HEK293 (cell line): ENCODE measurements at regions not wholly inside any gene's neighbourhood (a gene's known extent, or its start where the extent isn't known, plus 50 kb on each side); places are given as distances from the start of the nearest gene placed in this dataset.

Experiments used
- CTCF ChIA-PET: fragments of 350-600 bp; formaldehyde crosslinking; extraction: SDS; loops from one replicate; lab custom pipeline; 2021; ENCODE audit warnings: antibody characterized with exemption; lab: Yijun Ruan, JAX
- POLR2A ChIA-PET: fragments of 300-600 bp; formaldehyde crosslinking; extraction: SDS; loops from one replicate; lab custom pipeline; 2020; ENCODE audit warnings: antibody characterized with exemption, inconsistent platforms; lab: Yijun Ruan, JAX
- H3K27ac ChIP-seq: fragments of 200-500 bp; sonication (Bioruptor generic); 2 replicates; pipeline ENCODE4 v1.5.1; 2014; ENCODE audit warnings: low read depth, low read length, control low read depth, inconsistent platforms; ENCODE audit errors: extremely low read depth
- H3K36me3 ChIP-seq, 2 experiments: fragments of 200-500 bp in 1 of 2; sonication (Bioruptor generic) in 1 of 2; 1 replicate in 1 of 2; 2 replicates in 1 of 2; pipeline ENCODE4 v1.5.1; 2014 to 2017; ENCODE audit warnings: inconsistent platforms in 2 of 2, low read length in 2 of 2; ENCODE audit not compliant: control insufficient read depth in 2 of 2, insufficient read depth in 1 of 2
- H3K4me1 ChIP-seq: fragments of 200-500 bp; sonication (Bioruptor generic); 2 replicates; pipeline ENCODE4 v1.5.1; 2014; ENCODE audit warnings: mild to moderate bottlenecking, low read length, inconsistent platforms; ENCODE audit not compliant: control insufficient read depth, insufficient read depth
- H3K4me3 ChIP-seq: 2 replicates; pipeline ENCODE4 v1.5.1; 2011; ENCODE audit warnings: low read depth, mild to moderate bottlenecking, control low read depth, low read length, moderate library complexity
- H3K9me3 ChIP-seq: fragments of 200-500 bp; sonication (Bioruptor generic); 2 replicates; pipeline ENCODE4 v1.5.1; 2014; ENCODE audit warnings: low read depth, low read length, inconsistent platforms; ENCODE audit not compliant: control insufficient read depth, insufficient read depth
- AEBP2 ChIP-seq: fragments of 450-650 bp; formaldehyde crosslinking; IDR thresholded peaks from 2 replicates; pipeline ENCODE4 v1.5.1; 2016; ENCODE audit warnings: missing biosample characterization, missing genetic modification characterization, borderline replicate concordance
- GLIS1 ChIP-seq: fragments of 450-650 bp; formaldehyde crosslinking; IDR thresholded peaks from 2 replicates; pipeline ENCODE4 v1.5.1; 2016; ENCODE audit warnings: missing biosample characterization, missing genetic modification characterization
- KLF17 ChIP-seq: fragments of 450-650 bp; formaldehyde crosslinking; IDR thresholded peaks from 2 replicates; pipeline ENCODE4 v1.5.1; 2016; ENCODE audit warnings: missing biosample characterization, missing genetic modification characterization
- MZF1 ChIP-seq: fragments of 450-650 bp; formaldehyde crosslinking; IDR thresholded peaks from 2 replicates; pipeline ENCODE4 v1.5.1; 2017; ENCODE audit warnings: missing biosample characterization, missing genetic modification characterization, borderline replicate concordance
- SCRT2 ChIP-seq: fragments of 450-650 bp; formaldehyde crosslinking; IDR thresholded peaks from 2 replicates; pipeline ENCODE4 v1.5.1; 2016; ENCODE audit warnings: missing biosample characterization, missing genetic modification characterization
- TRIM28 ChIP-seq: IDR thresholded peaks from 2 replicates; pipeline ENCODE4 v1.6.1; 2011; ENCODE audit warnings: low read length, control low read depth, borderline replicate concordance
- ZNF155 ChIP-seq: fragments of 450-650 bp; formaldehyde crosslinking; IDR thresholded peaks from 2 replicates; pipeline ENCODE4 v1.5.1; 2016; ENCODE audit warnings: missing biosample characterization, missing genetic modification characterization
- ZNF16 ChIP-seq: fragments of 450-650 bp; formaldehyde crosslinking; IDR thresholded peaks from 2 replicates; pipeline ENCODE4 v1.5.1; 2016; ENCODE audit warnings: low read depth, missing biosample characterization, missing genetic modification characterization
- ZNF174 ChIP-seq: fragments of 450-650 bp; formaldehyde crosslinking; IDR thresholded peaks from 2 replicates; pipeline ENCODE4 v1.5.0; 2017; ENCODE audit warnings: missing biosample characterization, mild to moderate bottlenecking, missing genetic modification characterization
- ZNF214 ChIP-seq: fragments of 450-650 bp; formaldehyde crosslinking; IDR thresholded peaks from 2 replicates; pipeline ENCODE4 v1.5.1; 2017; ENCODE audit warnings: missing biosample characterization, mild to moderate bottlenecking, missing genetic modification characterization, borderline replicate concordance
- ZNF280D ChIP-seq: fragments of 450-650 bp; formaldehyde crosslinking; IDR thresholded peaks from 2 replicates; pipeline ENCODE4 v1.5.1; 2016; ENCODE audit warnings: missing biosample characterization, missing genetic modification characterization
- ZNF335 ChIP-seq: fragments of 450-650 bp; formaldehyde crosslinking; conservative IDR thresholded peaks from 2 replicates; pipeline ENCODE4 v1.5.1; 2016; ENCODE audit warnings: missing biosample characterization, missing genetic modification characterization
- ZNF350 ChIP-seq: fragments of 450-650 bp; formaldehyde crosslinking; IDR thresholded peaks from 2 replicates; pipeline ENCODE4 v1.5.0; 2017; ENCODE audit warnings: missing biosample characterization, mild to moderate bottlenecking, missing genetic modification characterization
- ZNF366 ChIP-seq: fragments of 450-650 bp; formaldehyde crosslinking; conservative IDR thresholded peaks from 2 replicates; pipeline ENCODE4 v1.5.1; 2016; ENCODE audit warnings: missing biosample characterization, missing genetic modification characterization
- ZNF394 ChIP-seq: fragments of 450-650 bp; formaldehyde crosslinking; IDR thresholded peaks from 2 replicates; pipeline ENCODE4 v1.5.1; 2016; ENCODE audit warnings: missing biosample characterization, missing genetic modification characterization, mild to moderate bottlenecking, moderate library complexity, borderline replicate concordance
- ZNF530 ChIP-seq: fragments of 450-650 bp; formaldehyde crosslinking; IDR thresholded peaks from 2 replicates; pipeline ENCODE4 v1.5.1; 2016; ENCODE audit warnings: low read depth, missing biosample characterization, missing genetic modification characterization
- ZSCAN30 ChIP-seq: fragments of 450-650 bp; IDR thresholded peaks from 2 replicates; pipeline ENCODE4 v1.5.1; 2018; ENCODE audit warnings: missing biosample characterization, mild to moderate bottlenecking, missing genetic modification characterization, moderate library complexity
- TF ChIP-seq, protein P1 (sequence below): fragments of 450-650 bp; formaldehyde crosslinking; IDR thresholded peaks from 2 replicates; pipeline ENCODE4 v1.5.1; 2016; ENCODE audit warnings: missing biosample characterization, missing genetic modification characterization, low read depth

GRCh38 chr2:138093455-138093854 lies 129.2 kb downstream of the HNMT start:
- ChIA-PET POLR2A (no interaction called here), CTCF (no interaction called here)
- H3K9me3 ChIP-seq, result no peaks in the 10 kb centered on the region
- no peaks in the 10 kb centered on the region for H3K4me1 ChIP-seq
- no peaks in the 10 kb centered on the region for H3K36me3 ChIP-seq
- H3K4me3 ChIP-seq, result no peak overlapping the region
- no peak overlapping the region for H3K27ac ChIP-seq
- TF ChIP-seq TRIM28 (no peak), ZNF394 (tag by site-specific recombination) (no peak), KLF17 (tag by site-specific recombination) (no peak), ZSCAN30 (tag by site-specific recombination) (no peak), ZNF174 (tag by site-specific recombination) (no peak), SCRT2 (tag by site-specific recombination) (no peak), ZNF214 (no peak), AEBP2 (tag by site-specific recombination) (no peak), ZNF530 (tag by site-specific recombination) (no peak), ZNF280D (tag by site-specific recombination) (no peak)
- TF ChIP-seq, protein P1, sequence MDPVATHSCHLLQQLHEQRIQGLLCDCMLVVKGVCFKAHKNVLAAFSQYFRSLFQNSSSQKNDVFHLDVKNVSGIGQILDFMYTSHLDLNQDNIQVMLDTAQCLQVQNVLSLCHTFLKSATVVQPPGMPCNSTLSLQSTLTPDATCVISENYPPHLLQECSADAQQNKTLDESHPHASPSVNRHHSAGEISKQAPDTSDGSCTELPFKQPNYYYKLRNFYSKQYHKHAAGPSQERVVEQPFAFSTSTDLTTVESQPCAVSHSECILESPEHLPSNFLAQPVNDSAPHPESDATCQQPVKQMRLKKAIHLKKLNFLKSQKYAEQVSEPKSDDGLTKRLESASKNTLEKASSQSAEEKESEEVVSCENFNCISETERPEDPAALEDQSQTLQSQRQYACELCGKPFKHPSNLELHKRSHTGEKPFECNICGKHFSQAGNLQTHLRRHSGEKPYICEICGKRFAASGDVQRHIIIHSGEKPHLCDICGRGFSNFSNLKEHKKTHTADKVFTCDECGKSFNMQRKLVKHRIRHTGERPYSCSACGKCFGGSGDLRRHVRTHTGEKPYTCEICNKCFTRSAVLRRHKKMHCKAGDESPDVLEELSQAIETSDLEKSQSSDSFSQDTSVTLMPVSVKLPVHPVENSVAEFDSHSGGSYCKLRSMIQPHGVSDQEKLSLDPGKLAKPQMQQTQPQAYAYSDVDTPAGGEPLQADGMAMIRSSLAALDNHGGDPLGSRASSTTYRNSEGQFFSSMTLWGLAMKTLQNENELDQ, result no peak

- ChIA-PET POLR2A (no interaction called here), CTCF (no interaction called here)
- Histone ChIP-seq H3K27ac (no peak overlapping the region), H3K9me3 (no peaks in the 10 kb centered on the region), H3K4me3 (no peak overlapping the region), H3K4me1 (no peaks in the 10 kb centered on the region), H3K36me3 (no peaks in the 10 kb centered on the region)
- no peak for TF ChIP-seq ZNF155
- no peak for TF ChIP-seq MZF1 (tag by site-specific recombination)
- TF ChIP-seq GLIS1 (tag by site-specific recombination), result no peak
- TF ChIP-seq ZNF366 (tag by site-specific recombination), result no peak
- TF ChIP-seq ZNF335 (tag by site-specific recombination), result no peak
- TF ChIP-seq ZNF350 (tag by site-specific recombination), result no peak
- TF ChIP-seq ZNF16 (tag by site-specific recombination), result no peak
Measured at GRCh38 chr2:138094031-138094430, 129.8 kb downstream of the HNMT start.
